H1 (cell line): ENCODE measurements at regions not wholly inside any gene's neighbourhood (a gene's known extent, or its start where the extent isn't known, plus 50 kb on each side); places are given as distances from the start of the nearest gene placed in this dataset.

Experiments used
- CTCF ChIA-PET: fragments of 300-600 bp; sonication (Branson Sonifier 250); formaldehyde crosslinking; loops from one replicate; lab custom pipeline; 2021; ENCODE audit not compliant: partially characterized antibody; lab: Charles Lee
- POLR2A ChIA-PET: fragments of 300-600 bp; sonication (Branson Sonifier 250); formaldehyde crosslinking; loops from one replicate; lab custom pipeline; 2021; ENCODE audit warnings: inconsistent platforms; ENCODE audit not compliant: partially characterized antibody; lab: Charles Lee
- DNase-seq, 2 experiments: peaks; one replicate each; pipeline versions ENCODE4 v3.0.0 to v3.0.0-alpha.2; 2010 to 2022; ENCODE audit warnings: low spot score in 2 of 2, low read depth in 1 of 2, mixed read lengths in 1 of 2
- FAIRE-seq: peaks from 2 replicates; lab custom pipeline; 2011; peaks lifted over from hg19 to GRCh38; lab: Jason Lieb, UNC
- H2AFZ ChIP-seq: 2 replicates; pipeline ENCODE4 v1.8.1; 2012; ENCODE audit warnings: low read length, inconsistent platforms
- H2AK5ac ChIP-seq: 2 replicates; pipeline ENCODE4 v1.6.1; 2013; ENCODE audit warnings: low read depth, low read length
- H2BK120ac ChIP-seq: replicated peaks from 2 replicates; pipeline ENCODE3; 2013; ENCODE audit warnings: low read depth, low read length, inconsistent platforms
- H2BK12ac ChIP-seq: 2 replicates; pipeline ENCODE4 v1.6.1; 2013; ENCODE audit warnings: low read depth, low read length
- H2BK15ac ChIP-seq: 2 replicates; pipeline ENCODE4 v1.6.1; 2013; ENCODE audit warnings: low read length
- H2BK20ac ChIP-seq: 2 replicates; pipeline ENCODE4 v1.6.1; 2013; ENCODE audit warnings: low read length
- H2BK5ac ChIP-seq: 2 replicates; pipeline ENCODE4 v1.6.1; 2013; ENCODE audit warnings: low read depth, low read length
- H3K14ac ChIP-seq: 2 replicates; pipeline ENCODE4 v1.6.1; 2013; ENCODE audit warnings: inconsistent platforms; ENCODE audit not compliant: insufficient read length
- H3K18ac ChIP-seq: 2 replicates; pipeline ENCODE4 v1.6.1; 2013; ENCODE audit warnings: low read length; ENCODE audit errors: extremely low read depth
- H3K23ac ChIP-seq: 2 replicates; pipeline ENCODE4 v1.6.1; 2013; ENCODE audit warnings: inconsistent platforms; ENCODE audit not compliant: insufficient read length
- H3K23me2 ChIP-seq: 2 replicates; pipeline ENCODE4 v1.6.1; 2013; ENCODE audit warnings: low read depth, low read length
- H3K27ac ChIP-seq: 2 replicates; pipeline ENCODE4 v1.6.1; 2011; ENCODE audit warnings: low read depth, low read length, inconsistent platforms
- H3K27me3 ChIP-seq, 4 experiments: replicated peaks in 1 of 4; 1 replicate in 1 of 4; 2 replicates in 3 of 4; pipeline versions ENCODE4 v1.6.1 to v1.8.1; 2011 to 2013; ENCODE audit warnings: low read length in 3 of 4, mild to moderate bottlenecking in 3 of 4, inconsistent platforms in 2 of 4, mixed read lengths in 2 of 4, moderate library complexity in 1 of 4; ENCODE audit not compliant: control insufficient read depth in 3 of 4, insufficient read depth in 3 of 4; ENCODE audit errors: extremely low read depth in 1 of 4
- H3K36me3 ChIP-seq, 4 experiments: 2 replicates each; pipeline versions ENCODE4 v1.6.1 to v1.8.1; 2011 to 2013; ENCODE audit warnings: mild to moderate bottlenecking in 4 of 4, low read length in 3 of 4, moderate library complexity in 2 of 4, control low read depth in 1 of 4, inconsistent platforms in 1 of 4; ENCODE audit not compliant: insufficient read depth in 4 of 4, control insufficient read depth in 2 of 4
- H3K4ac ChIP-seq: replicated peaks from 2 replicates; pipeline ENCODE3; 2013; ENCODE audit warnings: low read length, low read depth, mixed read lengths, inconsistent platforms; ENCODE audit not compliant: insufficient read length
- H3K4me1 ChIP-seq, 4 experiments: replicated peaks in 1 of 4; 1 replicate in 1 of 4; 2 replicates in 3 of 4; pipeline versions ENCODE4 v1.6.1 to v1.8.1; 2011 to 2013; ENCODE audit warnings: low read length in 3 of 4, inconsistent platforms in 2 of 4, mixed read lengths in 1 of 4; ENCODE audit not compliant: insufficient read depth in 4 of 4, control insufficient read depth in 3 of 4
- H3K4me2 ChIP-seq, 2 experiments: 2 replicates each; pipeline versions ENCODE4 v1.6.1 to v1.8.1; 2011 to 2013; ENCODE audit warnings: low read depth in 2 of 2, low read length in 2 of 2, control low read depth in 1 of 2, inconsistent platforms in 1 of 2, mild to moderate bottlenecking in 1 of 2; ENCODE audit not compliant: insufficient read depth in 1 of 2
- H3K4me3 ChIP-seq, 4 experiments: fragments of 200-600, 300-600 bp in 1 of 4; sonication (generic), shearing (Covaris generic), sonication (Bioruptor Twin) in 1 of 4; 2 replicates each; pipeline versions ENCODE4 v1.5.1 to v1.8.1; 2011 to 2016; ENCODE audit warnings: low read length in 4 of 4, low read depth in 3 of 4, control low read depth in 2 of 4, inconsistent platforms in 2 of 4, mild to moderate bottlenecking in 2 of 4, mixed read lengths in 1 of 4, moderate library complexity in 1 of 4; ENCODE audit not compliant: insufficient read depth in 2 of 4; ENCODE audit errors: extremely low read depth in 1 of 4
- H3K56ac ChIP-seq: replicated peaks from 2 replicates; pipeline ENCODE3; 2013; ENCODE audit warnings: low read depth, mild to moderate bottlenecking, mixed read lengths, low read length, inconsistent platforms; ENCODE audit not compliant: insufficient read length
- H3K79me1 ChIP-seq: 2 replicates; pipeline ENCODE4 v1.6.1; 2013; ENCODE audit warnings: low read depth, low read length, control low read depth
- H3K79me2 ChIP-seq, 2 experiments: 2 replicates each; pipeline versions ENCODE4 v1.6.1 to v1.8.1; 2012 to 2013; ENCODE audit warnings: low read length in 2 of 2, mild to moderate bottlenecking in 2 of 2, inconsistent platforms in 1 of 2; ENCODE audit not compliant: insufficient read depth in 2 of 2, control insufficient read depth in 1 of 2
- H3K9ac ChIP-seq, 4 experiments: replicated peaks in 1 of 4; 1 replicate in 1 of 4; 2 replicates in 3 of 4; pipeline versions ENCODE4 v1.6.1 to v1.8.1; 2011 to 2013; ENCODE audit warnings: low read depth in 3 of 4, low read length in 3 of 4, control low read depth in 2 of 4, mild to moderate bottlenecking in 2 of 4, moderate library complexity in 2 of 4, inconsistent platforms in 1 of 4; ENCODE audit errors: extremely low read depth in 1 of 4
- H3K9me3 ChIP-seq, 2 experiments: 2 replicates each; pipeline versions ENCODE4 v1.6.1 to v1.8.1; 2012 to 2013; ENCODE audit warnings: mild to moderate bottlenecking in 2 of 2, moderate library complexity in 2 of 2, control low read depth in 1 of 2, inconsistent platforms in 1 of 2, low read depth in 1 of 2, low read length in 1 of 2, mixed read lengths in 1 of 2; ENCODE audit not compliant: insufficient read depth in 2 of 2
- H4K20me1 ChIP-seq, 2 experiments: replicated peaks in 1 of 2; 2 replicates each; pipeline versions ENCODE3 to v1.8.1; 2011 to 2013; ENCODE audit warnings: inconsistent platforms in 2 of 2, low read length in 2 of 2, mild to moderate bottlenecking in 1 of 2; ENCODE audit not compliant: insufficient read depth in 2 of 2, control insufficient read depth in 1 of 2
- H4K5ac ChIP-seq: 2 replicates; pipeline ENCODE4 v1.6.1; 2013; ENCODE audit warnings: low read length, low read depth, mixed read lengths, inconsistent platforms; ENCODE audit not compliant: insufficient read length
- H4K8ac ChIP-seq: 2 replicates; pipeline ENCODE4 v1.8.0; 2013; ENCODE audit warnings: mild to moderate bottlenecking, moderate library complexity, low read length, inconsistent platforms; ENCODE audit not compliant: insufficient read depth; ENCODE audit errors: extremely low read depth
- H4K91ac ChIP-seq: replicated peaks from 2 replicates; pipeline ENCODE3; 2013; ENCODE audit warnings: low read length, mixed read lengths, inconsistent platforms; ENCODE audit not compliant: insufficient read length
- ASH2L ChIP-seq: fragments of 200-600, 300-600 bp; sonication (generic); IDR thresholded peaks from one replicate; pipeline ENCODE4 v1.7.1; 2017; ENCODE audit warnings: low read length
- BACH1 ChIP-seq: IDR thresholded peaks from 2 replicates; pipeline ENCODE4 v1.6.1; 2012; ENCODE audit warnings: low read length, improper control_type of control experiment
- BCL11A ChIP-seq, 2 experiments: IDR thresholded peaks; one replicate each; pipeline ENCODE4 v1.6.1; 2011; ENCODE audit warnings: low read depth in 2 of 2, low read length in 2 of 2, mild to moderate bottlenecking in 2 of 2
- E2F6 ChIP-seq: IDR thresholded peaks from 2 replicates; pipeline ENCODE4 v1.6.1; 2012; ENCODE audit warnings: inconsistent platforms
- NRF1 ChIP-seq: IDR thresholded peaks from 2 replicates; pipeline ENCODE4 v1.6.1; 2011; ENCODE audit warnings: mild to moderate bottlenecking, low read depth, low read length, improper control_type of control experiment
- YY1 ChIP-seq: IDR thresholded peaks from 2 replicates; pipeline ENCODE4 v1.6.1; 2011; ENCODE audit warnings: low read depth, mild to moderate bottlenecking, low read length
- WGBS, 2 experiments: shearing (Covaris generic) in 1 of 2; methylation state at CpG; one replicate each; pipeline versions ENCODE4 v1.1.6 to v1.1.7; 2013 to 2015; ENCODE audit warnings: low lambda C conversion rate in 2 of 2, mixed read lengths in 2 of 2, inconsistent platforms in 1 of 2, low coverage in 1 of 2, missing lambda C conversion rate in 1 of 2; ENCODE audit not compliant: insufficient replicate concordance in 2 of 2, insufficient coverage in 1 of 2, insufficient read length in 1 of 2; ENCODE audit errors: extremely low coverage in 1 of 2, missing lambda C conversion rate in 1 of 2; 5-methylcytosine and 5-hydroxymethylcytosine counted together

- CTCF ChIA-PET = interaction anchor here (0.6 to 0.7 kb wide), 2 partner anchors 147 to 199 kb away, joined by 4 to 7 read pairs; no protein-coding TSS in a partner anchor
- WGBS, 2 experiments = 89% methylated on average over 2 of the region's 2 CpGs; no CpG with 5 or more reads in 1 of the 2 experiments
- Histone ChIP-seq H3K18ac (no peak overlapping the region), H2AK5ac (no peak overlapping the region), H2BK5ac (no peak overlapping the region), H3K79me1 (no peaks in the 10 kb centered on the region), H3K27me3 (peaks cover 0 to 2% (median 0%) of the 10 kb centered on the region in 4 experiments; a peak in 1 of 7 replicates), H3K4ac (no peak overlapping the region), H3K14ac (no peak overlapping the region), H2AFZ (no peak overlapping the region), H3K9me3 (no peaks in the 10 kb centered on the region), H4K5ac (no peak overlapping the region), H3K36me3 (no peaks in the 10 kb centered on the region), H3K4me2 (no peak overlapping the region), H2BK12ac (no peak overlapping the region)
- POLR2A ChIA-PET = interaction anchor here (1.1 kb wide), 1 partner anchor 116 kb away, joined by 3 read pairs; the partner anchor contains the start of gene BTG1
- no peak for TF ChIP-seq E2F6
- no peak for TF ChIP-seq NRF1
- TF ChIP-seq BCL11A (IDR thresholded peaks at IDR 0.05; ENCODE audit: low read depth in 2 of 2, low read length in 2 of 2) = no peak
- no peak for TF ChIP-seq YY1
- no peak for TF ChIP-seq BACH1
- TF ChIP-seq ASH2L = no peak
- TF ChIP-seq, all 59 proteins: peak for 0
- H3K4me1 ChIP-seq = no peaks in the 10 kb centered on the region
- no peak overlapping the region for H2BK120ac ChIP-seq
- H3K56ac ChIP-seq = no peak overlapping the region
- H3K4me3 ChIP-seq = no peak overlapping the region
- no peak overlapping the region for H4K8ac ChIP-seq
- no peak overlapping the region for H4K91ac ChIP-seq
- no peak overlapping the region for H2BK15ac ChIP-seq
- H3K79me2 ChIP-seq = no peaks in the 10 kb centered on the region
- FAIRE-seq (no peak), DNase-seq (no peak)
- no peaks in the 10 kb centered on the region for H3K23me2 ChIP-seq
- H3K9ac ChIP-seq = no peak overlapping the region
- no peaks in the 10 kb centered on the region for H4K20me1 ChIP-seq
- H3K23ac ChIP-seq = no peak overlapping the region
- no peak overlapping the region for H3K27ac ChIP-seq
- no peak overlapping the region for H2BK20ac ChIP-seq
These were observed 116.0 kb upstream of the BTG1 start for GRCh38 chr12:92261692-92262091.
